IMR-90 (cell line): ENCODE measurements at regions not wholly inside any gene's neighbourhood (a gene's known extent, or its start where the extent isn't known, plus 50 kb on each side); places are given as distances from the start of the nearest gene placed in this dataset.

Source experiments
- ATAC-seq: fragments of 200-7000 bp; cut with Tn5 transposase; 2 replicates; pipeline ENCODE4 v1.9.1; 2020; ENCODE audit warnings: low read depth, mild to moderate bottlenecking, moderate library complexity
- BruUV-seq: library from RNA; stranded (reverse); fragments of 400-500 nt; replicated peaks from 2 replicates; lab custom pipeline; 2021; lab: Mats Ljungman, UMichigan
- CTCF ChIA-PET: fragments of 300-600 bp; formaldehyde crosslinking; extraction: SDS; loops from one replicate; lab custom pipeline; 2021; ENCODE audit warnings: antibody characterized with exemption; lab: Yijun Ruan, JAX
- POLR2A ChIA-PET: fragments of 300-600 bp; sonication (Branson Sonifier 250); formaldehyde crosslinking; loops from one replicate; lab custom pipeline; 2022; ENCODE audit warnings: antibody characterized with exemption; ENCODE audit not compliant: unreplicated experiment; lab: Charles Lee
- DNase-seq: peaks from one replicate; pipeline ENCODE4 v3.0.0; 2013
- H2AFZ ChIP-seq: replicated peaks from 2 replicates; pipeline ENCODE3; 2013; ENCODE audit warnings: low read length, mild to moderate bottlenecking; ENCODE audit not compliant: poor library complexity
- H2AK5ac ChIP-seq: 2 replicates; pipeline ENCODE4 v1.6.1; 2013; ENCODE audit warnings: low read depth, low read length, inconsistent platforms
- H2AK9ac ChIP-seq: replicated peaks from 2 replicates; pipeline ENCODE3; 2013; ENCODE audit warnings: mild to moderate bottlenecking, low read depth, low read length, moderate library complexity; ENCODE audit not compliant: poor library complexity
- H2BK120ac ChIP-seq: 2 replicates; pipeline ENCODE4 v1.6.1; 2013; ENCODE audit warnings: low read depth, low read length, inconsistent platforms
- H2BK15ac ChIP-seq: 3 replicates; pipeline ENCODE4 v1.6.1; 2013; ENCODE audit warnings: low read depth, low read length, inconsistent platforms
- H2BK20ac ChIP-seq: 2 replicates; pipeline ENCODE4 v1.6.1; 2013; ENCODE audit warnings: low read depth, mild to moderate bottlenecking, inconsistent platforms, low read length, moderate library complexity
- H2BK5ac ChIP-seq: 2 replicates; pipeline ENCODE4 v1.6.1; 2013; ENCODE audit warnings: mild to moderate bottlenecking, low read depth, low read length, inconsistent platforms; ENCODE audit not compliant: poor library complexity, severe bottlenecking
- H3K14ac ChIP-seq: replicated peaks from 2 replicates; pipeline ENCODE4 v1.6.1; 2013; ENCODE audit warnings: low read depth, low read length, inconsistent platforms
- H3K18ac ChIP-seq: 2 replicates; pipeline ENCODE4 v1.6.1; 2013; ENCODE audit warnings: low read depth, low read length, control low read depth
- H3K23ac ChIP-seq: 2 replicates; pipeline ENCODE4 v1.6.1; 2013; ENCODE audit warnings: low read depth, low read length, inconsistent platforms
- H3K27ac ChIP-seq: 2 replicates; pipeline ENCODE4 v1.5.1; 2013; ENCODE audit warnings: mild to moderate bottlenecking, control low read depth, low read length; ENCODE audit not compliant: insufficient read depth
- H3K27me3 ChIP-seq: 2 replicates; pipeline ENCODE4 v1.6.1; 2013; ENCODE audit warnings: low read length; ENCODE audit not compliant: control insufficient read depth, insufficient read depth
- H3K36me3 ChIP-seq: 2 replicates; pipeline ENCODE4 v1.6.1; 2013; ENCODE audit warnings: low read length, mixed read lengths; ENCODE audit not compliant: control insufficient read depth, insufficient read depth
- H3K4ac ChIP-seq: 2 replicates; pipeline ENCODE4 v1.6.1; 2013; ENCODE audit warnings: low read depth, low read length, inconsistent platforms
- H3K4me1 ChIP-seq: 2 replicates; pipeline ENCODE4 v1.6.1; 2013; ENCODE audit warnings: low read length, mixed read lengths; ENCODE audit not compliant: control insufficient read depth, insufficient read depth
- H3K4me2 ChIP-seq: 2 replicates; pipeline ENCODE4 v1.6.1; 2013; ENCODE audit warnings: low read depth, mild to moderate bottlenecking, control low read depth, low read length, moderate library complexity
- H3K4me3 ChIP-seq: 2 replicates; pipeline ENCODE4 v1.5.1; 2013; ENCODE audit warnings: low read depth, mild to moderate bottlenecking, control low read depth, low read length, moderate library complexity; ENCODE audit not compliant: insufficient read depth
- H3K56ac ChIP-seq: 2 replicates; pipeline ENCODE4 v1.6.1; 2013; ENCODE audit warnings: low read length, inconsistent platforms; ENCODE audit not compliant: insufficient read depth; ENCODE audit errors: extremely low read depth
- H3K79me1 ChIP-seq, 2 experiments: 2 replicates each; pipeline ENCODE4 v1.6.1; 2013; ENCODE audit warnings: low read length in 2 of 2, inconsistent platforms in 1 of 2, low read depth in 1 of 2
- H3K9ac ChIP-seq: 2 replicates; pipeline ENCODE4 v1.6.1; 2013; ENCODE audit warnings: low read depth, low read length, control low read depth
- H3K9me1 ChIP-seq: 2 replicates; pipeline ENCODE4 v1.6.1; 2013; ENCODE audit warnings: low read length, inconsistent platforms; ENCODE audit not compliant: insufficient read depth
- H3K9me3 ChIP-seq: 2 replicates; pipeline ENCODE4 v1.6.1; 2013; ENCODE audit warnings: low read length; ENCODE audit not compliant: control insufficient read depth, insufficient read depth
- H4K20me1 ChIP-seq: 2 replicates; pipeline ENCODE4 v1.6.1; 2013; ENCODE audit warnings: low read length, inconsistent platforms; ENCODE audit not compliant: insufficient read depth
- H4K5ac ChIP-seq: 2 replicates; pipeline ENCODE4 v1.6.1; 2013; ENCODE audit warnings: mild to moderate bottlenecking, low read depth, low read length, control low read depth
- H4K8ac ChIP-seq, 2 experiments: 2 replicates each; pipeline ENCODE4 v1.6.1; 2013; ENCODE audit warnings: low read depth in 2 of 2, low read length in 2 of 2, control low read depth in 1 of 2, inconsistent platforms in 1 of 2
- H4K91ac ChIP-seq: 2 replicates; pipeline ENCODE4 v1.6.1; 2013; ENCODE audit warnings: low read depth, low read length, inconsistent platforms; ENCODE audit not compliant: insufficient read depth
- MAZ ChIP-seq: IDR thresholded peaks from 2 replicates; pipeline ENCODE4 v1.6.1; 2012; ENCODE audit warnings: low read depth, mild to moderate bottlenecking, low read length, improper control_type of control experiment, moderate library complexity, borderline replicate concordance
- WGBS, 2 experiments: methylation state at CpG; one replicate each; pipeline versions ENCODE4 v1.1.5 to v1.1.7; 2013; ENCODE audit warnings: missing lambda C conversion rate in 2 of 2; ENCODE audit not compliant: insufficient read length in 1 of 2; ENCODE audit errors: extremely low coverage in 2 of 2; 5-methylcytosine and 5-hydroxymethylcytosine counted together
- dilution Hi-C: fragments of 300-500 bp; cut with HindIII; formaldehyde crosslinking; loops from one replicate; pipeline ENCODE4 v1.14.3; 2018; ENCODE audit warnings: low sequenced_read_pairs; ENCODE audit not compliant: unreplicated experiment
- in situ Hi-C: fragments of 300-500 bp; cut with MboI; formaldehyde crosslinking; loops from 3 replicates; pipeline ENCODE4 v1.14.3; 2019; ENCODE audit warnings: low sequenced_read_pairs, inconsistent platforms, mixed read lengths
- intact Hi-C: fragments of 100-400 bp; cut with micrococcal nuclease; formaldehyde crosslinking; loops from 2 replicates; pipeline ENCODE4 v1.10.0; 2022

DNA sequence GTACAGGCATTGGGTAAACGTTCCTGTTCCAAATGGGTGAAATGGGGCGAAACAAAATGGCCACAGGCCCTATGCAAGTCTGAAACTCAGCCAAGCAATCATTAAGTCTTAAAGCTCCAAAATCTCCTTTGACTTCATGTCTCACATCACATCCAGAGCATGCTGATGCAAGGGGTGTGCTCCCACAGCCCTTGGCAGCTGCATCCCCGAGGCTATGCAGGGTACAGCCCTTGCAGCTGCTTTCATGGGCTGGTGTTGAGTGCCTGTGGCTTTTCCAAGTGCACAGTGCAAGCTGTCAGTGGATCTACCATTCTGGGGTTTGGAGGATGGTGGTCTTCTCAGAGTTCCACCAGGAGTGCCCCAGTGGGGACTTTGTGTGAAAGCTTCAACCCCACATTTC is 270.0 kb upstream of the CDYL start:
- Histone ChIP-seq H4K5ac (no peak overlapping the region), H2AFZ (no peak overlapping the region), H3K4me1 (no peaks in the 10 kb centered on the region; the same call in 1 of the 2 replicates), H4K91ac (no peak overlapping the region), H3K36me3 (no peaks in the 10 kb centered on the region), H2BK5ac (no peak overlapping the region), H3K14ac (no peak overlapping the region), H3K27ac (no peak overlapping the region), H3K4me2 (no peak overlapping the region), H4K8ac (no peak overlapping the region), H3K79me1 (no peaks in the 10 kb centered on the region), H2BK20ac (no peak overlapping the region), H2BK120ac (no peak overlapping the region), H3K23ac (no peak overlapping the region), H4K20me1 (no peaks in the 10 kb centered on the region), H3K4me3 (no peak overlapping the region), H2AK9ac (no peak overlapping the region), H2AK5ac (no peak overlapping the region), H3K18ac (no peak overlapping the region), H3K9me1 (no peaks in the 10 kb centered on the region), H3K9ac (no peak overlapping the region), H3K9me3 (no peaks in the 10 kb centered on the region), H2BK15ac (no peak overlapping the region), H3K56ac (no peak overlapping the region), H3K4ac (no peak overlapping the region), H3K27me3 (peaks cover 2% of the 10 kb centered on the region)
- no TSS peak for BruUV-seq
- dilution Hi-C loops (no loop called here), in situ Hi-C loops (no loop called here), intact Hi-C loops (no loop called here)
- ATAC-seq (no peak), DNase-seq (no peak)
- CTCF ChIA-PET, result no interaction called here
- no CpG with 5 or more reads among the region's 3 CpGs for WGBS, 2 experiments
- no peak for TF ChIP-seq MAZ
- POLR2A ChIA-PET, result no interaction called here
